ENCODE measurements at regions not wholly inside any gene's neighbourhood (a gene's known extent, or its start where the extent isn't known, plus 50 kb on each side); places are given as distances from the start of the nearest gene placed in this dataset.
A peak's percentile ranks its signal among the peaks of the same experiment; 100 is the strongest.

GRCh38 chr4:151935411-151935810 is 174.6 kb upstream of the GATB start:
- no peaks in the 10 kb centered on the region for H3K27me3 ChIP-seq (ENCODE audit: control insufficient read depth in 2 of 2, insufficient read depth in 1 of 2, low read length in 1 of 2)
- peaks cover 10 to 19% of the 10 kb centered on the region in 2 donors for H3K4me1 ChIP-seq (ENCODE audit: control insufficient read depth in 2 of 2, insufficient read depth in 2 of 2, low read length in 2 of 2)
- H3K9me3 ChIP-seq (ENCODE audit: control insufficient read depth in 2 of 2, insufficient read depth in 1 of 2, low read length in 1 of 2): no peaks in the 10 kb centered on the region
- no peak overlapping the region for H3K4me3 ChIP-seq (ENCODE audit: low read length in 2 of 2)
- 93% methylated on average over 1 of the region's 1 CpG for WGBS
- no peak for DNase-seq (ENCODE audit: low read depth in 6 of 9, low spot score in 9 of 9)
- H3K27ac ChIP-seq (ENCODE audit: low read depth in 1 of 2, low read length in 1 of 2): no peak overlapping the region
- H3K36me3 ChIP-seq (ENCODE audit: control insufficient read depth in 2 of 2, insufficient read depth in 2 of 2, low read length in 1 of 2): no peaks in the 10 kb centered on the region

DNA sequence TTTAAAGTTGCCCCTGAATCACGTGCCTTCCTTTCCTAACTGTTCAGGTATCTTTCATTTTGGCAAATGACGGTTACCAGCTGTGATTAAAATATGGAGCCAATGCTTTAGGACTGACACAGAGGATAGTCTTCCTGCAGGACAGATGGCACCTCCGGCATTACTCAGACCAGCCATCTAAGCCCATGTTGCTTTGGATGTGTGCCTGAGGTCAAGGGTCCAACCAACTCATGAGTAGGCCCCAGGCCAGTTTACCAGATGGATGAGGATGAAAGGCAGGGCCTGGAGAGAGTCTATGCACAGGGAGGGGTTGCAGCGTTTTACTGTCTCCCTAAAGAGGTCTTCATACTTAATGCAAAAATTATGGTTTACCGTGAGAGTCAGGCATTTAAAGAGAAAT is 174.0 kb upstream of the GATB start:
- Histone ChIP-seq H3K27me3 (ENCODE audit: control insufficient read depth in 2 of 2, insufficient read depth in 1 of 2, low read length in 1 of 2) (no peaks in the 10 kb centered on the region), H3K4me1 (ENCODE audit: control insufficient read depth in 2 of 2, insufficient read depth in 2 of 2, low read length in 2 of 2) (peaks cover 5 to 17% of the 10 kb centered on the region in 2 donors), H3K36me3 (ENCODE audit: control insufficient read depth in 2 of 2, insufficient read depth in 2 of 2, low read length in 1 of 2) (no peaks in the 10 kb centered on the region), H3K4me3 (ENCODE audit: low read length in 2 of 2) (no peak overlapping the region), H3K27ac (ENCODE audit: low read depth in 1 of 2, low read length in 1 of 2) (no peak overlapping the region), H3K9me3 (ENCODE audit: control insufficient read depth in 2 of 2, insufficient read depth in 1 of 2, low read length in 1 of 2) (no peaks in the 10 kb centered on the region)
- DNase-seq (ENCODE audit: low read depth in 6 of 9, low spot score in 9 of 9): no peak
- WGBS: 97% methylated on average over 5 of the region's 5 CpGs

DNA sequence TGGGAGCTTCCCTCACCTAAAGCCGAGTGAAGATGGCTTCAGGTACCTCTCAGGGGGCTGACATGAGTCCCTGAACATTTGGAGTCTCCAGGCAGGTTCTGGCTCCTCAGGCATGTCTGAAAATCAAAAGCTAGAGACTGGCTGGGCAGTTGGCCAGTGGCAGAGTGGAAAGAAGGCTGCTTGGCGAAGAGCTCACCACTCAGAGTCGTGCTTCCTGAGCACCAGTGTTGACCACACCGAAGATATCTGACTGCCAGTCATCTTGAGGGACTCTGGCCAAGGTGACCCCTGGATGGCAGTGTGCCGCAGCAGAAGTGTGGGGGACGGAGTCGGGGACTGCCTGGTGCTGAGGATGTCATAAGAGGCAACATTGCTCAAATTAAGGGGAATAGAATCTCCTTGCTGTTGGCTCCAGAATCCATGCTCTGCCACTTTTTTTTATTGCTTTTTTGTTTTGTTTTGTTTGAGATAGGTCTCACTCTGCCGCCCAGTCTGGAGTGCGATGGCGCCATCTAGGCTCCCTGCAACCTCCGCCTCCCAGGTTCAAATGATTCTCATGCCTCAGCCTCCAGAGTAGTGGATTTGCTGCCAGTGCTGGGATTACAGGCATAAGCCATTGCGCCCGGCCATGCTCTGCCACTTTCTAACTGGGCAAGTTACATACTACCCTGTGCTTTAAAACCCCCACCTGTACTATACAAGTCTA is 172.5 kb upstream of the GATB start:
- Histone ChIP-seq H3K4me1 (ENCODE audit: control insufficient read depth in 2 of 2, insufficient read depth in 2 of 2, low read length in 2 of 2) (peaks cover 2 to 14% of the 10 kb centered on the region in 2 donors), H3K4me3 (ENCODE audit: low read length in 2 of 2) (no peak overlapping the region), H3K27me3 (ENCODE audit: control insufficient read depth in 2 of 2, insufficient read depth in 1 of 2, low read length in 1 of 2) (no peaks in the 10 kb centered on the region), H3K36me3 (ENCODE audit: control insufficient read depth in 2 of 2, insufficient read depth in 2 of 2, low read length in 1 of 2) (no peaks in the 10 kb centered on the region), H3K27ac (ENCODE audit: low read depth in 1 of 2, low read length in 1 of 2) (no peak overlapping the region), H3K9me3 (ENCODE audit: control insufficient read depth in 2 of 2, insufficient read depth in 1 of 2, low read length in 1 of 2) (no peaks in the 10 kb centered on the region)
- whole genome bisulfite sequencing: 95% methylated on average over 13 of the region's 13 CpGs
- DNase-seq (ENCODE audit: low read depth in 6 of 9, low spot score in 9 of 9): no peak

- Histone ChIP-seq H3K4me3 (ENCODE audit: low read length in 2 of 2) (no peak overlapping the region), H3K9me3 (ENCODE audit: control insufficient read depth in 2 of 2, insufficient read depth in 1 of 2, low read length in 1 of 2) (no peaks in the 10 kb centered on the region), H3K36me3 (ENCODE audit: control insufficient read depth in 2 of 2, insufficient read depth in 2 of 2, low read length in 1 of 2) (no peaks in the 10 kb centered on the region), H3K4me1 (ENCODE audit: control insufficient read depth in 2 of 2, insufficient read depth in 2 of 2, low read length in 2 of 2) (peaks cover 2 to 14% of the 10 kb centered on the region in 2 donors), H3K27me3 (ENCODE audit: control insufficient read depth in 2 of 2, insufficient read depth in 1 of 2, low read length in 1 of 2) (no peaks in the 10 kb centered on the region), H3K27ac (ENCODE audit: low read depth in 1 of 2, low read length in 1 of 2) (no peak overlapping the region)
- WGBS: 90% methylated on average over 2 of the region's 2 CpGs
- DNase-seq (ENCODE audit: low read depth in 6 of 9, low spot score in 9 of 9): peak in 1 of 9 donors; percentile 28
Observed at GRCh38 chr4:151931563-151931962, 170.8 kb upstream of the GATB start.

DNA sequence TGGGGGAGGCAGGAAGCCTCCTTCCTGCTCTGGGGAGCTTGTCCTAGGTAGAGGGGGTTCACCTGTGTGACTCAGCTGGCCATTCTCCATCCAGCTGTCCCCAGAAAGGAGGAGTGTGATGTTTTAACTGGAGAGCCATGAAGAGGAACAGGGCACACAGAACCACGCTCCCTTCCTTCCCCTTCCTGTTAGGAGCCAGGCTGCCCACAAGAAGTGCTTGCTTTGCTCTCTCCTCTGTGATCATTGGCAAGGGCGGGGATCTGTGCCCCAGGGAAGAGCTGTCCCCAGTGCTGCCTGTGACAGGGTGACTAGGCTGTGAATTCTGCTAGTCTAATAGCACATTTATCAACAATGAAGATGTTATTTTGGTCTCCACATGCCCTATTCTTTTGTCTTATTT is 169.6 kb upstream of the GATB start:
- H3K4me1 ChIP-seq (ENCODE audit: control insufficient read depth in 2 of 2, insufficient read depth in 2 of 2, low read length in 2 of 2): peaks cover 2 to 14% of the 10 kb centered on the region in 2 donors
- no peak overlapping the region for H3K4me3 ChIP-seq (ENCODE audit: low read length in 2 of 2)
- no peak overlapping the region for H3K27ac ChIP-seq (ENCODE audit: low read depth in 1 of 2, low read length in 1 of 2)
- H3K27me3 ChIP-seq (ENCODE audit: control insufficient read depth in 2 of 2, insufficient read depth in 1 of 2, low read length in 1 of 2): no peaks in the 10 kb centered on the region
- no peaks in the 10 kb centered on the region for H3K36me3 ChIP-seq (ENCODE audit: control insufficient read depth in 2 of 2, insufficient read depth in 2 of 2, low read length in 1 of 2)
- H3K9me3 ChIP-seq (ENCODE audit: control insufficient read depth in 2 of 2, insufficient read depth in 1 of 2, low read length in 1 of 2): no peaks in the 10 kb centered on the region
- 52% methylated on average over 2 of the region's 2 CpGs for WGBS
- peak in 1 of 9 donors; percentile 26 for DNase-seq (ENCODE audit: low read depth in 6 of 9, low spot score in 9 of 9)

DNA sequence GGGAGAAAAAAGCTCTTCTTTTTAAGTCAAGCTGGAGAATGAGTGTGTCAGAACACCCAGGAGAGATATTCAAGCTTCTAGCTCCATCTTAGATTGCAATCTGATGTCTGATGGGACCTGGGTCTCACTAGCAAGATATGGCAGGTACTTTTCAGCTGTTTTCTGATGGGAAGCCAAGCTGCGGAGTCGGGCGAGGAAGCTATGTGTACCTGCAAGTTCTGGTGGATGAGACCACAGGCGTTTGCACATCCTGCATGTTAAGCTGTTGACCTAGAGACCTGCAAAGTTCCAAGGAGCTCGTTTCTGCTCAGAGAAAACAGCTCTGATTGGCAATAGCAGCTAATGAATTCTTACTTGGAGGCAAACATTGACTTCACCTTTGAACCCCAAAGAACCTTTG is 167.3 kb upstream of the GATB start:
- no peak overlapping the region for H3K27ac ChIP-seq (ENCODE audit: low read depth in 1 of 2, low read length in 1 of 2)
- no peaks in the 10 kb centered on the region for H3K27me3 ChIP-seq (ENCODE audit: control insufficient read depth in 2 of 2, insufficient read depth in 1 of 2, low read length in 1 of 2)
- DNase-seq (ENCODE audit: low read depth in 6 of 9, low spot score in 9 of 9): no peak
- no peaks in the 10 kb centered on the region for H3K9me3 ChIP-seq (ENCODE audit: control insufficient read depth in 2 of 2, insufficient read depth in 1 of 2, low read length in 1 of 2)
- H3K36me3 ChIP-seq (ENCODE audit: control insufficient read depth in 2 of 2, insufficient read depth in 2 of 2, low read length in 1 of 2): no peaks in the 10 kb centered on the region
- 90% methylated on average over 5 of the region's 5 CpGs for WGBS
- no peak overlapping the region for H3K4me3 ChIP-seq (ENCODE audit: low read length in 2 of 2)
- peaks cover 2 to 9% of the 10 kb centered on the region in 2 donors for H3K4me1 ChIP-seq (ENCODE audit: control insufficient read depth in 2 of 2, insufficient read depth in 2 of 2, low read length in 2 of 2)

DNA sequence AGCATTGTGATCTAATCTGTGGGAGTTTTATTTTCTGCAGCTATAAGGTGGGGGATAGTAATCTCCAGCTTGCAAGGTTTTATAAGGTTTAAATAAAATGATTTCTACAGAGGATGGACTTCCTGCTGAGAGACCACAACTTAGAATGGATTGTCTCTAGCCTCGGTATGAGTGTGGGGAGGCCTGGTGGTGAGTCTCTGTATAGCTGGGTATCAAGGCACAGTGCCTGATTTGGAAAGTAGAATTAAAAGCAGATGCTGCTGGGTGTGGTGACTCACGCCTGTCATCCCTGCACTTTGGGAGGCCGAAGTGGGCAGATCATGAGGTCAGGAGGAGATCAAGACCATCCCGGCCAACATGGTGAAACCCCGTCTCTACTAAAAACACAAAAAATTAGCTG is 162.0 kb upstream of the GATB start:
- WGBS: 92% methylated on average over 5 of the region's 5 CpGs
- DNase-seq (ENCODE audit: low read depth in 6 of 9, low spot score in 9 of 9): no peak

DNA sequence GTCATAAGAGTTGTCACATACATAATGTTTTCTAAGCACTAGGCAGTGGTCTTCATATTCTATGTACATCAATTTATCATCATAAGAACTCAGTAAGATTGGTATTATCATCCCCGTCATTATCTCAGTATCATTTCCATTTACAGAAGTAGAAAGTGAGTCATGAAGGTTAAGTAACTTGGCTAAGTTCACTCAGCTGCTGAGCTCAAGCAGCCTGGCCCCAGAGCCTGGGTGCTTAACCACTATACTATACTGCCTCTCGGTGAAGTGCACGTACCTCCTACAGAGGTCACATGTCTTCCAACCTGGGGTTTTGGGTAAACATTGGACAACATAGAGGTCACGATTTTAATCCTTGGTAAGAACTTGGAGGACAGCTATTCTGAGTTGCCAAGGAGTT is 161.5 kb upstream of the GATB start:
- 96% methylated on average over 4 of the region's 4 CpGs for WGBS
- Histone ChIP-seq H3K27ac (ENCODE audit: low read depth in 1 of 2, low read length in 1 of 2) (no peak overlapping the region), H3K36me3 (ENCODE audit: control insufficient read depth in 2 of 2, insufficient read depth in 2 of 2, low read length in 1 of 2) (no peaks in the 10 kb centered on the region), H3K4me1 (ENCODE audit: control insufficient read depth in 2 of 2, insufficient read depth in 2 of 2, low read length in 2 of 2) (no peaks in the 10 kb centered on the region), H3K4me3 (ENCODE audit: low read length in 2 of 2) (no peak overlapping the region), H3K27me3 (ENCODE audit: control insufficient read depth in 2 of 2, insufficient read depth in 1 of 2, low read length in 1 of 2) (no peaks in the 10 kb centered on the region), H3K9me3 (ENCODE audit: control insufficient read depth in 2 of 2, insufficient read depth in 1 of 2, low read length in 1 of 2) (no peaks in the 10 kb centered on the region)
- no peak for DNase-seq (ENCODE audit: low read depth in 6 of 9, low spot score in 9 of 9)

More for the DNA sequence above, 162.0 kb upstream of the GATB start:
- Histone ChIP-seq H3K9me3 (ENCODE audit: control insufficient read depth in 2 of 2, insufficient read depth in 1 of 2, low read length in 1 of 2) (no peaks in the 10 kb centered on the region), H3K36me3 (ENCODE audit: control insufficient read depth in 2 of 2, insufficient read depth in 2 of 2, low read length in 1 of 2) (no peaks in the 10 kb centered on the region), H3K4me1 (ENCODE audit: control insufficient read depth in 2 of 2, insufficient read depth in 2 of 2, low read length in 2 of 2) (no peaks in the 10 kb centered on the region), H3K27me3 (ENCODE audit: control insufficient read depth in 2 of 2, insufficient read depth in 1 of 2, low read length in 1 of 2) (no peaks in the 10 kb centered on the region), H3K27ac (ENCODE audit: low read depth in 1 of 2, low read length in 1 of 2) (no peak overlapping the region), H3K4me3 (ENCODE audit: low read length in 2 of 2) (no peak overlapping the region)

- Histone ChIP-seq H3K27ac (ENCODE audit: low read depth in 1 of 2, low read length in 1 of 2) (no peak overlapping the region), H3K27me3 (ENCODE audit: control insufficient read depth in 2 of 2, insufficient read depth in 1 of 2, low read length in 1 of 2) (no peaks in the 10 kb centered on the region), H3K36me3 (ENCODE audit: control insufficient read depth in 2 of 2, insufficient read depth in 2 of 2, low read length in 1 of 2) (no peaks in the 10 kb centered on the region), H3K9me3 (ENCODE audit: control insufficient read depth in 2 of 2, insufficient read depth in 1 of 2, low read length in 1 of 2) (no peaks in the 10 kb centered on the region), H3K4me3 (ENCODE audit: low read length in 2 of 2) (no peak overlapping the region), H3K4me1 (ENCODE audit: control insufficient read depth in 2 of 2, insufficient read depth in 2 of 2, low read length in 2 of 2) (no peaks in the 10 kb centered on the region)
- 98% methylated on average over 4 of the region's 4 CpGs for WGBS
- no peak for DNase-seq (ENCODE audit: low read depth in 6 of 9, low spot score in 9 of 9)
Observed at GRCh38 chr4:151921811-151922210, 161.0 kb upstream of the GATB start.

Data from thymus (tissue), 11 donors.